HL-60/S4 (cell line): ENCODE measurements at regions not wholly inside any gene's neighbourhood (a gene's known extent, or its start where the extent isn't known, plus 50 kb on each side); places are given as distances from the start of the nearest gene placed in this dataset.

ENCODE experiments used
- in situ Hi-C: fragments of 300-500 bp; cut with MboI; formaldehyde crosslinking; loops from 2 replicates; pipeline ENCODE4 v1.14.3; 2022; ENCODE audit warnings: low sequenced_read_pairs

DNA sequence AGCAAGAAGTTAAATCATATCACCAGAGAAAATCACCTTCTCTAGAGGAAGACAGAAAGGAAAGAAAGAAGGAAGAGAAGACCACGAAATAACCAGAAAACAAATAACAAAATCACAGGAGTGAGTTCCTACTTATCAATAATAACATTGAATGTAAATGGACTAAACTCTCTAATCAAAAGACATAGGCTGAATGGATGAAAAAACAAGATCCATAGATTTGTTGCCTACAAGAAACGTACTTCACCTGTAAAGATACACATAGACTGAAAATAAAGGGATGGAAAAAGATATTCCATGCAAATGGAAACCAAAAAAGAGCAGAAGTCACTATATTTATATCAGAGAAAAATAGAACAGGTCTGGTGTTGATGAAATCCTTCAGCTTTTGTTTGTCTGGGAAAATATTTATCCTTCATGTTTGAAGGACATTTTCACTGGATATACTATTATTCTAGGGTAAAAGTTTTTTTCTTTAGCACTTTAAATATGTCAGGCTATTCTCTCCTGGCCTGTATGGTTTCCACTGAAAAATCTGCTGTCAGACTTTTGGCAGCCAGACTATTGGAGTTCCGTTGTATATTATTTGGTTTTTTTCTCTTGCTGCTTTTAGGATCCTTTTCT lies 202.5 kb upstream of the DUSP10 start:
- in situ Hi-C loops, result no loop called here

GRCh38 chr1:221940631-221941030 lies 198.7 kb upstream of the DUSP10 start:
- in situ Hi-C loops, result no loop called here

- in situ Hi-C loops, result no loop called here
Measured at GRCh38 chr1:221939607-221940006, 197.7 kb upstream of the DUSP10 start.

GRCh38 chr1:221937155-221937953 lies 195.5 kb upstream of the DUSP10 start:
- in situ Hi-C loops, result no loop called here

- in situ Hi-C loops, result no loop called here
Measured at GRCh38 chr1:221933814-221934213, 191.9 kb upstream of the DUSP10 start.

- in situ Hi-C loops, result no loop called here
Measured at GRCh38 chr1:221926441-221926840, 184.6 kb upstream of the DUSP10 start.

GRCh38 chr1:221925947-221926346 lies 184.1 kb upstream of the DUSP10 start:
- in situ Hi-C loops, result no loop called here

GRCh38 chr1:221923929-221924598 lies 182.2 kb upstream of the DUSP10 start:
- in situ Hi-C loops, result no loop called here

DNA sequence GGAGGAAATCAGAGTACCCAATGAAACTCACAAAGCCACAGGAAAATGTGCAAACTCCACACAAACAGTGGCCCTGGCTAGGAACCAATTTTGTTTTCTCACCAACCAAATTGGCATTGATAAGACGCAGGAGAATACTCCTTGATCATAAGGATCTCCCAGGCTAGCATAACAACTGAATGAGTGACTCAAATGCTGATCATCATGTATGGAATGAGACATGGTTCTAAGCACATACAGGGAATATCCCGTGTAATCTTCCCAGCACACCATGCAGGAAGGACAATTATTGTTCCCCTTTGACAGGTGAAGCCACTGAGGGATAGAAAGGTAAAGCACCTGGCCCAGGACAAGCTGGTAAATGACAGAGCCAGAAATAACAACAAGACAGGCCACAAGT lies 180.0 kb upstream of the DUSP10 start:
- in situ Hi-C loops, result no loop called here

- in situ Hi-C loops, result no loop called here
Measured at GRCh38 chr1:221919743-221920142, 177.9 kb upstream of the DUSP10 start.

DNA sequence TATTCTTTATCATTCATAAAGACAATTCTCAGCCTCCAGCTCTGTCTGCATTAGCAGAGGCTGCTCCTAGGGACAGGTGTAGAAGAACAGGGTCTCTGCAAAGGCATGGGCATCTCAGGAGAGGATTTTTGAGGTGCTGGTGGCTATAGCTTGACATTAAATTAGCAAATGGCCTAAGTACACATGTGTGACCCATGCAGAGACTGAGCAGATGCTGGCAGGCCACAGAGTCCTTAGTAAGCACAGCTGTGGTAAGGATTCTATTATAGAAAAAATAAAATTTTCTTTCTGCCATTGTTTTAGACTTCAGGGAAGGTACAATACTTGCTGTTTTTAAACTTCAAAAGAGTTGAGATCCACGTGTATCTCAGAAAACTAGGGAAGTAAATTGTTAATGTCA lies 177.5 kb upstream of the DUSP10 start:
- in situ Hi-C loops, result no loop called here

DNA sequence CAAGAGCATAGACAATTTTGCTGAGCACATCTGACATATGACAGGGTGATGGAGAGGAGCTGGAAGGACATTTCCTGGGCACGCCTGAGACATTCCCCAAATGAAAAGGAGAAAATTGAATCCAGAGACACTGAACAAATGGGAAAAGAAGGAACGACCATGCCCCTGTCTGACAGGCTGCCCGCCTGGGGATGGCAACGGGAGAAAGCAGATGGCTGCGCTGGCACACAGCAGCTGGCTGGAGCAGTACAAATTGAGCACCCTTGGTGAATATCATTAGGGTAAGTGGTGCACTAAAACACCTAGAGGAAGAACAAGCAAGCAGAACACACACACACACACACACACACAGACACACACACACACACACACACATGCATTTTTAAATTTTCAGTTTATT lies 174.3 kb upstream of the DUSP10 start:
- in situ Hi-C loops, result no loop called here

GRCh38 chr1:221915764-221916163 lies 173.9 kb upstream of the DUSP10 start:
- in situ Hi-C loops, result no loop called here

- in situ Hi-C loops, result no loop called here
Measured at GRCh38 chr1:221913351-221913892, 171.5 kb upstream of the DUSP10 start.

- in situ Hi-C loops, result no loop called here
Measured at GRCh38 chr1:221912230-221912629, 170.3 kb upstream of the DUSP10 start.

DNA sequence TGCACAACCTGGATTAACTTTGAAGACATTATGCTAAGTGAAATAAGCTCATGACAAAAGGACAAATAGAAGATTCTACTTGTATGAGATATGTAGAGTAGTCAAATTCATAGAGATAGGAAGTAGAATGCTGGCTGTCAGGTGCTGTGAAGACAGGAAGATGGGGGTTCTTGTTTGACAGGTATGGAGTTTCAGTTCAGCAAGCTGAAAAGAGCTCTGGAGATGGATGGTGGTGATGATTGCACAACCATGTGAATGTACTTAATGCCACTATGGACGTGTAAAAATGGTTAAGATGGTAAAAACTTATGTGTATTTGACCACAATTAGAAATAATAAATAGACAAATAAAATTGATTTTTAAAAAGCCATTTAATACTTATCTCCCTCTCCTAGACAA lies 169.8 kb upstream of the DUSP10 start:
- in situ Hi-C loops, result no loop called here

DNA sequence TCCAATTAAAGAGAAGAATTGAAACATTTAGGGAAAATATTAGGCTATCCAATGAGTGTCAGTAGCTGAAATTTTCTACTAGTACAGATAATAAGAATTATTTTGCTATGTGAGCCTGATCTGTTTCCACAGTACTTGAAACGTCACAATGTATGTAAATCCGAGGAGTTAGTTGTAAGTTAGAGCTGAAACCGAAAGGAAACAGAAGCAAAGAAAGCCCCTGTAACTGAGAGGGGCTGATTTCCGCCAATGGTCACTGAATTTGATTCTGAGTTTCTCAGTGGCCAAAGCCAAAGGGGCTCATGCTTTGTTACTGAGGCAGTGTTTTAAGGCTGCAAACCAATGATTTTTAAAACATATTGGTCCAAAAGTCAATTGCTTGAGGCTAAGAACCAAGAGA lies 168.3 kb upstream of the DUSP10 start:
- in situ Hi-C loops, result no loop called here

GRCh38 chr1:221908573-221908972 lies 166.7 kb upstream of the DUSP10 start:
- in situ Hi-C loops, result no loop called here

- in situ Hi-C loops, result no loop called here
Measured at GRCh38 chr1:221907166-221907932, 165.5 kb upstream of the DUSP10 start.

DNA sequence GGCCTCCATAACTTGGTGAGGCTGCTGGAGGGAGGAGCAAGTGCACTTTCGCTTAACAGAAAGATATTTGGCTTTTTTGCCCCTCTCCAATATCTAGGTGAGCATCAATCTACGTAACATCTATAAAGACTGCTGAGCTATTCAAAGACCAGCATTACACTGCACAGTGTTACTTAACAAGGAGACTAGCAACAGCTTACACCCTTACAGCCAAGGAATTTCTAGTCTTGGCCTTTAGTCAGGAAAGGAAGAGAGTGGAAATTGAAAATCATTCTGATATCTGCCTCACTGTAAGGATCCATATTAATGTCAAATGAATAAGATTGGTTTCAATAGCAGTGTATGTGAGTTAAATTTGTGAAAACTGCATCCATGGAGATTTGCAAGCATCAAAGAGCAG lies 163.9 kb upstream of the DUSP10 start:
- in situ Hi-C loops, result no loop called here

GRCh38 chr1:221904319-221904718 lies 162.4 kb upstream of the DUSP10 start:
- in situ Hi-C loops, result no loop called here
